Activated CD8-positive, alpha-beta T cell treated with anti-CD3 and anti-CD28 coated beads for 36 hours (primary cell): ENCODE measurements at regions not wholly inside any gene's neighbourhood (a gene's known extent, or its start where the extent isn't known, plus 50 kb on each side); places are given as distances from the start of the nearest gene placed in this dataset.

Source experiments
- ATAC-seq: fragments of 200-7000 bp; cut with Tn5 transposase; one replicate; pipeline ENCODE4 v1.10.0; 2021; ENCODE audit warnings: mild to moderate bottlenecking, moderate library complexity
- CTCF ChIA-PET: fragments of 350-600 bp; sonication (Branson Sonifier 250); formaldehyde crosslinking; loops from one replicate; lab custom pipeline; 2021; ENCODE audit warnings: antibody characterized with exemption; lab: Charles Lee
- POLR2A ChIA-PET: fragments of 350-600 bp; sonication (Branson Sonifier 250); formaldehyde crosslinking; loops from one replicate; lab custom pipeline; 2021; ENCODE audit warnings: antibody characterized with exemption; lab: Charles Lee
- DNase-seq: peaks from one replicate; pipeline ENCODE4 v3.0.0-alpha.2; 2020
- H3K27ac Mint-ChIP-seq: one replicate; pipeline ENCODE4 v1.8.0; 2021; ENCODE audit warnings: mild to moderate bottlenecking, mixed read lengths
- H3K27me3 Mint-ChIP-seq: one replicate; pipeline ENCODE4 v1.8.0; 2021; ENCODE audit warnings: mixed read lengths
- H3K36me3 Mint-ChIP-seq: one replicate; pipeline ENCODE4 v1.8.0; 2021; ENCODE audit warnings: low read depth, mixed read lengths
- H3K4me1 Mint-ChIP-seq: one replicate; pipeline ENCODE4 v1.8.0; 2021; ENCODE audit warnings: low read depth, mixed read lengths
- H3K4me3 Mint-ChIP-seq: one replicate; pipeline ENCODE4 v1.8.0; 2021; ENCODE audit warnings: mild to moderate bottlenecking, moderate library complexity, mixed read lengths
- H3K9me3 Mint-ChIP-seq: one replicate; pipeline ENCODE4 v1.8.0; 2021; ENCODE audit warnings: mixed read lengths
- CTCF ChIP-seq: fragments of 200-600 bp; IDR thresholded peaks from one replicate; pipeline ENCODE4 v1.8.0; 2022; ENCODE audit warnings: antibody characterized with exemption, mild to moderate bottlenecking
- intact Hi-C: fragments of 100-400 bp; cut with micrococcal nuclease; formaldehyde crosslinking; loops from one replicate; pipeline ENCODE4 v1.10.0; 2022

DNA sequence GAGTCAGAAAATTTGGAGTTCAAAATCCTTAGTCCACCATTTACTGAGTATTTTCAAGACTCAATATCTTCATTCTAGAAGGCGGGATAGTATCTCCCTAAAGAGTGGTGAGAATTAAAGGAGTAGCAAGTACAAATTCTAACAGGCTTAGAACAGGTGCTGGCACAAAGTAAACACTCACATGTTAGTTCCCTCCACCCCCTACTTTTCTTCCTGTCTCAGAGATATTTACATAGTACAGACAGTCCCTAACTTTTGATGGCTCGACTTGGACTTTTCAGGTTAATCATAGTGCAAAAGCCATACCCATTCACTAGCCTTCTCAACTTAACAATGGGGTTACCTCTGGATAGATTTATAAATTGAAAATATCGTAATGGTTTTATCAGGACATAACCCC, 476.2 kb upstream of the RASGRP1 start:
- H3K9me3 Mint-ChIP-seq, result no peaks in the 10 kb centered on the region
- no peak for DNase-seq
- H3K27me3 Mint-ChIP-seq, result peaks cover 22% of the 10 kb centered on the region
- H3K4me1 Mint-ChIP-seq, result no peaks in the 10 kb centered on the region
- H3K4me3 Mint-ChIP-seq, result no peak overlapping the region
- no peaks in the 10 kb centered on the region for H3K36me3 Mint-ChIP-seq
- H3K27ac Mint-ChIP-seq, result no peak overlapping the region
- intact Hi-C loops, result no loop called here
- CTCF ChIA-PET, result no interaction called here
- no peak for TF ChIP-seq CTCF
- POLR2A ChIA-PET, result no interaction called here
- no peak for ATAC-seq

DNA sequence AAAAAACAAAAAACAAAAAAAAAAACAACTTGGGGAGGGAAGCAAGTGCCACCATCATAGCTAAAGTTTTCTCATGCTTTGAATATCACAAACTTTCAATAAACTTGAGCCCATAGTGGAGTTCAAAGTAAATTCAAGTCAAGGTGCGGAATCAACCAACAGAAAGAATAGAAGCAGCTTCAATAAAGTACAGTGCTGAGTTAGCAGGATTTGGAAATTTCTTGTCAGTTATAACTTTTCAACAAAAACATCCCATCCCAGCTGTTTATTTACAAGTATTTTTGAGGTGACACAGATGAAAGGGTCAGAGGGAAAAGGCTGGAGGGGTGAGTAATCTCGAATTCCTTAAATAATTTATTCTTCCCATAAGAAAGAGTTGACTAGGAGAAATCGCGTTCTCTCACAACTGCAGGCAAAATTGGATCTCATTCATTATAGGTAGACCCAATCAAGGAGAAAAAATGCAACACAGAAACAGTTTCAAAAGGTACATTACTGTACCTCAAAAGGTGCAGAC, 477.4 kb upstream of the RASGRP1 start:
- no peak overlapping the region for H3K4me3 Mint-ChIP-seq
- POLR2A ChIA-PET, result no interaction called here
- H3K36me3 Mint-ChIP-seq, result no peaks in the 10 kb centered on the region
- no peak for TF ChIP-seq CTCF
- H3K27ac Mint-ChIP-seq, result no peak overlapping the region
- no peak for ATAC-seq
- peaks cover 24% of the 10 kb centered on the region for H3K27me3 Mint-ChIP-seq
- H3K4me1 Mint-ChIP-seq, result no peaks in the 10 kb centered on the region
- DNase-seq, result no peak
- CTCF ChIA-PET, result no interaction called here
- no peaks in the 10 kb centered on the region for H3K9me3 Mint-ChIP-seq
- intact Hi-C loops, result no loop called here

- peaks cover 3% of the 10 kb centered on the region for H3K27me3 Mint-ChIP-seq
- peaks cover 8% of the 10 kb centered on the region for H3K9me3 Mint-ChIP-seq
- intact Hi-C loops, result no loop called here
- ATAC-seq (no peak), DNase-seq (no peak)
- H3K4me3 Mint-ChIP-seq, result no peak overlapping the region
- H3K4me1 Mint-ChIP-seq, result no peaks in the 10 kb centered on the region
- no peak for TF ChIP-seq CTCF
- H3K27ac Mint-ChIP-seq, result no peak overlapping the region
- CTCF ChIA-PET, result no interaction called here
- POLR2A ChIA-PET, result no interaction called here
- H3K36me3 Mint-ChIP-seq, result no peaks in the 10 kb centered on the region
These were observed 487.2 kb upstream of the RASGRP1 start for GRCh38 chr15:39051626-39052322.

DNA sequence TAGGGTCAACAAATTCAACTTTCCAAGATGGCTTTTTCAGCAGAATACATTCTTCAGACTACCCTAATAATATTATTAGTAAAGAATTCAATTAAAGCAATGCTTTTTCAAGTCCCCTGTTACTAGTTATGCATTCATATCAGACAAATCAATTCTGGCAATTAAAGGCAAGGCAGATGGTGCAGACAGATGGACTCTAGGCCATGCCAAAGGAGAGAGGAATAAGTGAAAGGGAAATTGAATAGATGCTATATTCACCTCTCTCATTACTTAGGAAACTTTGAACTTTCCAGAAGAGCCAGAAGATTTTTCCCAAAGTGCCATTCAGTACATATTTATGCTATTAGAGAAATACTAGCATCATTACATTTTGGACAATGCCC, 487.7 kb upstream of the RASGRP1 start:
- H3K4me3 Mint-ChIP-seq, result no peak overlapping the region
- peaks cover 3% of the 10 kb centered on the region for H3K27me3 Mint-ChIP-seq
- no peak overlapping the region for H3K27ac Mint-ChIP-seq
- intact Hi-C loops, result no loop called here
- H3K9me3 Mint-ChIP-seq, result peaks cover 8% of the 10 kb centered on the region
- H3K4me1 Mint-ChIP-seq, result no peaks in the 10 kb centered on the region
- TF ChIP-seq CTCF, result no peak
- H3K36me3 Mint-ChIP-seq, result no peaks in the 10 kb centered on the region
- no peak for DNase-seq
- ATAC-seq, result no peak
- CTCF ChIA-PET, result no interaction called here
- POLR2A ChIA-PET, result no interaction called here

GRCh38 chr15:39053480-39053879, 488.9 kb upstream of the RASGRP1 start:
- H3K27me3 Mint-ChIP-seq, result peaks cover 4% of the 10 kb centered on the region
- no peak overlapping the region for H3K27ac Mint-ChIP-seq
- no peaks in the 10 kb centered on the region for H3K36me3 Mint-ChIP-seq
- H3K4me1 Mint-ChIP-seq, result no peaks in the 10 kb centered on the region
- intact Hi-C loops, result no loop called here
- TF ChIP-seq CTCF, result no peak
- H3K4me3 Mint-ChIP-seq, result no peak overlapping the region
- DNase-seq (no peak), ATAC-seq (no peak)
- ChIA-PET CTCF (no interaction called here), POLR2A (no interaction called here)
- H3K9me3 Mint-ChIP-seq, result peaks cover 8% of the 10 kb centered on the region
